Epithelial cell of proximal tubule (primary cell): ENCODE measurements at regions not wholly inside any gene's neighbourhood (a gene's known extent, or its start where the extent isn't known, plus 50 kb on each side); places are given as distances from the start of the nearest gene placed in this dataset.

Experiments used
- DNase-seq: peaks from one replicate; pipeline ENCODE4 v3.0.0-alpha.2; 2011; ENCODE audit warnings: low read depth
- H3K4me3 ChIP-seq: 2 replicates; pipeline ENCODE4 v1.5.1; 2011; ENCODE audit warnings: low read depth, mild to moderate bottlenecking, low read length
- TF ChIP-seq, protein P1 (sequence below): conservative IDR thresholded peaks from 2 replicates; pipeline ENCODE4 v1.5.1; 2012; ENCODE audit warnings: low read depth, mild to moderate bottlenecking, low read length

GRCh38 chr9:119771341-119771740 is 402.1 kb upstream of the BRINP1 start:
- TF ChIP-seq, protein P1, sequence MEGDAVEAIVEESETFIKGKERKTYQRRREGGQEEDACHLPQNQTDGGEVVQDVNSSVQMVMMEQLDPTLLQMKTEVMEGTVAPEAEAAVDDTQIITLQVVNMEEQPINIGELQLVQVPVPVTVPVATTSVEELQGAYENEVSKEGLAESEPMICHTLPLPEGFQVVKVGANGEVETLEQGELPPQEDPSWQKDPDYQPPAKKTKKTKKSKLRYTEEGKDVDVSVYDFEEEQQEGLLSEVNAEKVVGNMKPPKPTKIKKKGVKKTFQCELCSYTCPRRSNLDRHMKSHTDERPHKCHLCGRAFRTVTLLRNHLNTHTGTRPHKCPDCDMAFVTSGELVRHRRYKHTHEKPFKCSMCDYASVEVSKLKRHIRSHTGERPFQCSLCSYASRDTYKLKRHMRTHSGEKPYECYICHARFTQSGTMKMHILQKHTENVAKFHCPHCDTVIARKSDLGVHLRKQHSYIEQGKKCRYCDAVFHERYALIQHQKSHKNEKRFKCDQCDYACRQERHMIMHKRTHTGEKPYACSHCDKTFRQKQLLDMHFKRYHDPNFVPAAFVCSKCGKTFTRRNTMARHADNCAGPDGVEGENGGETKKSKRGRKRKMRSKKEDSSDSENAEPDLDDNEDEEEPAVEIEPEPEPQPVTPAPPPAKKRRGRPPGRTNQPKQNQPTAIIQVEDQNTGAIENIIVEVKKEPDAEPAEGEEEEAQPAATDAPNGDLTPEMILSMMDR, result no peak
- DNase-seq, result no peak
- no peak overlapping the region for H3K4me3 ChIP-seq

- no peak overlapping the region for H3K4me3 ChIP-seq
- TF ChIP-seq, protein P1, result no peak
- no peak for DNase-seq
These were observed 399.0 kb upstream of the BRINP1 start for GRCh38 chr9:119768266-119768665.

- TF ChIP-seq, protein P1, result no peak
- no peak overlapping the region for H3K4me3 ChIP-seq
- no peak for DNase-seq
These were observed 396.5 kb upstream of the BRINP1 start for GRCh38 chr9:119765632-119766175.

GRCh38 chr9:119763260-119763659 is 394.0 kb upstream of the BRINP1 start:
- no peak for DNase-seq
- TF ChIP-seq, protein P1, result no peak
- no peak overlapping the region for H3K4me3 ChIP-seq

DNA sequence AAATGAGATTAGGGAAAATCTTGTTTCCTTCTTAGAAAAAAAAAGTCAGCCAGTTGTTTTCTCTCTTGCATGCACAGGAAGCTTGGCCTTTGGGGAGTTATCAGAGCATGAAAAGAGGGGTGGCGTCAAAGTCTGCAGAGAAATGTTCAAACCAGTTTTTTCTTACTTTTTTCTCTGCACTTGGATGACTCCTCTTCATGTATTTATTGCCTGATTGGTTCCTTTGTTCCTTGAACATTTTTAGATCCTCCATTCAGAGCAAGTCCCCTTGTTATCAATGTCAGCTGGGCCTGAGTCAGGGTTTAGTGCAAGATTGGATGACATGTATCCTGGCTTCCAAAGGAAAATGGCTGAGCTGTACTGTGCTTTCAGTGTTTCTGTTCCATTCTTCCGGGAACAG is 392.6 kb upstream of the BRINP1 start:
- DNase-seq, result peak; percentile 35
- TF ChIP-seq, protein P1, result no peak
- H3K4me3 ChIP-seq, result no peak overlapping the region

GRCh38 chr9:119758990-119759389 is 389.8 kb upstream of the BRINP1 start:
- TF ChIP-seq, protein P1, result no peak
- no peak for DNase-seq
- no peak overlapping the region for H3K4me3 ChIP-seq

DNA sequence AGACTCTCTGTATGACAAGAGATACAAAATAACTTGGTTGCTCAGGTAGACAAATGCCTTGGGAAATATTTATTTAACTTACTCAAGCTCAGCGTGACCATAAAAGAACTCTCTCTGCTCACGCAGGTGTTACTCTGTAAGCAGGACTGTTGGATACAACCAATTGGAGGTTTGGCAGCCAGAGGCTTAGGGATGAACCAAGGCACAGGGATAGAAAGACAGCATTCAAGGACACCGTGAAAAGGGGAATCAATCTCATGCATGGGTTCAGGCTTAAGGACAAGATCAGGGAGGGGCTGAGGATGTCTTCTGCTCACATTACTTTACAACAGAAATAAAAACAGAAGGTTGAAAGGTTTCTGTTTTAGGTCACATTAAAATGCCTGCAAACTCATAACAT is 389.0 kb upstream of the BRINP1 start:
- TF ChIP-seq, protein P1, result no peak
- no peak overlapping the region for H3K4me3 ChIP-seq
- no peak for DNase-seq
